K562 (cell line): ENCODE measurements at regions not wholly inside any gene's neighbourhood (a gene's known extent, or its start where the extent isn't known, plus 50 kb on each side); places are given as distances from the start of the nearest gene placed in this dataset.
A peak's percentile ranks its signal among the peaks of the same experiment; 100 is the strongest.

Experiments used
- ATAC-seq: fragments of 200-7000 bp; cut with Tn5 transposase; 3 replicates; pipeline ENCODE4 v1.9.1; 2020; ENCODE audit warnings: moderate library complexity
- BruUV-seq: library from RNA; stranded (reverse); fragments of 400-500 nt; replicated peaks from 2 replicates; lab custom pipeline; 2021; lab: Mats Ljungman, UMichigan
- CTCF ChIA-PET: fragments of 300-600 bp; formaldehyde crosslinking; extraction: SDS; loops from one replicate; lab custom pipeline; 2021; ENCODE audit warnings: low intra/inter-chr PET ratio; lab: Yijun Ruan, JAX
- POLR2A ChIA-PET: fragments of 300-600, 350-650 bp; sonication (Branson Sonifier 250); formaldehyde crosslinking; extraction: SDS; loops from one replicate; lab custom pipeline; 2021; ENCODE audit warnings: antibody characterized with exemption, inconsistent platforms; lab: Yijun Ruan, JAX
- DNase-seq, 4 experiments: peaks; one replicate each; pipeline versions ENCODE4 v3.0.0 to v3.0.0-alpha.2; 2011 to 2018; ENCODE audit warnings: low spot score in 3 of 4, mixed read lengths in 3 of 4; ENCODE audit errors: extremely low read depth in 1 of 4
- FAIRE-seq: peaks from 2 replicates; lab custom pipeline; 2011; peaks lifted over from hg19 to GRCh38; lab: Jason Lieb, UNC
- H2AFZ ChIP-seq: 2 replicates; pipeline ENCODE4 v1.6.0; 2011; ENCODE audit warnings: low read depth, low read length, control low read depth, inconsistent platforms
- H3K27ac ChIP-seq: fragments of 200-600 bp; 3 replicates; pipeline ENCODE4 v1.8.0; 2011; ENCODE audit warnings: low read depth, mild to moderate bottlenecking, control low read depth, inconsistent platforms, low read length, moderate library complexity, mixed read lengths; ENCODE audit errors: extremely low read depth
- H3K27me3 ChIP-seq, 2 experiments: fragments of 300-600 bp in 1 of 2; 2 replicates in 1 of 2; 3 replicates in 1 of 2; pipeline versions ENCODE4 v1.6.0 to v1.8.0; 2011; ENCODE audit warnings: inconsistent platforms in 2 of 2, low read length in 2 of 2, mild to moderate bottlenecking in 1 of 2, mixed read lengths in 1 of 2, moderate library complexity in 1 of 2; ENCODE audit not compliant: control insufficient read depth in 2 of 2, insufficient read depth in 2 of 2
- H3K36me3 ChIP-seq: fragments of 300-600 bp; 3 replicates; pipeline ENCODE4 v1.8.0; 2011; ENCODE audit warnings: mild to moderate bottlenecking, low read length, inconsistent platforms; ENCODE audit not compliant: control insufficient read depth, insufficient read depth
- H3K4me1 ChIP-seq, 2 experiments: fragments of 200-600 bp in 1 of 2; replicated peaks in 1 of 2; 2 replicates in 1 of 2; 3 replicates in 1 of 2; pipeline versions ENCODE4 v1.5.1 to v1.8.0; 2011; ENCODE audit warnings: inconsistent platforms in 2 of 2, low read length in 2 of 2, mild to moderate bottlenecking in 1 of 2, mixed read lengths in 1 of 2, moderate library complexity in 1 of 2; ENCODE audit not compliant: control insufficient read depth in 2 of 2, insufficient read depth in 2 of 2
- H3K4me2 ChIP-seq: 2 replicates; pipeline ENCODE4 v1.6.1; 2011; ENCODE audit warnings: low read length, control low read depth, inconsistent platforms, mixed read lengths; ENCODE audit not compliant: insufficient read depth
- H3K4me3 ChIP-seq: fragments of 200-600 bp; sonication (generic), shearing (Covaris generic); 2 replicates; pipeline ENCODE4 v1.5.1; 2016; ENCODE audit warnings: control low read depth, inconsistent platforms
- H3K79me2 ChIP-seq: fragments of 200-600 bp; 3 replicates; pipeline ENCODE4 v1.8.0; 2011; ENCODE audit warnings: low read length, inconsistent platforms; ENCODE audit not compliant: control insufficient read depth, insufficient read depth
- H3K9ac ChIP-seq, 2 experiments: 2 replicates each; pipeline versions ENCODE4 v1.6.0 to v1.6.1; 2011; ENCODE audit warnings: low read depth in 2 of 2, low read length in 2 of 2, control low read depth in 1 of 2, inconsistent platforms in 1 of 2, mild to moderate bottlenecking in 1 of 2, mixed read lengths in 1 of 2; ENCODE audit not compliant: insufficient read depth in 1 of 2
- H3K9me1 ChIP-seq: one replicate; pipeline ENCODE4 v1.6.0; 2011; ENCODE audit warnings: inconsistent platforms, mild to moderate bottlenecking, low read length, moderate library complexity; ENCODE audit not compliant: control insufficient read depth, insufficient read depth
- H3K9me3 ChIP-seq: replicated peaks from 2 replicates; pipeline ENCODE4 v1.5.1; 2011; ENCODE audit warnings: low read depth, low read length, inconsistent platforms; ENCODE audit not compliant: control insufficient read depth, insufficient read depth
- H4K20me1 ChIP-seq: replicated peaks from 2 replicates; pipeline ENCODE4 v1.6.1; 2011; ENCODE audit warnings: low read length, inconsistent platforms, mixed read lengths; ENCODE audit not compliant: control insufficient read depth, insufficient read depth
- GATAD2B ChIP-seq: fragments of 450-650 bp; IDR thresholded peaks from 2 replicates; pipeline ENCODE4 v1.6.1; 2017; ENCODE audit warnings: mild to moderate bottlenecking, borderline replicate concordance
- MAFG ChIP-seq: fragments of 450-650 bp; conservative IDR thresholded peaks from 2 replicates; pipeline ENCODE4 v1.6.1; 2016; ENCODE audit warnings: missing genetic modification characterization, missing compliant biosample characterization
- SRSF9 ChIP-seq: fragments of 200-400 bp; formaldehyde crosslinking; IDR thresholded peaks from 2 replicates; pipeline ENCODE4 v1.6.1; 2017; ENCODE audit warnings: low read depth, low read length, borderline replicate concordance
- ZNF3 ChIP-seq: fragments of 250-450 bp; sonication (Bioruptor Pico); IDR thresholded peaks from 2 replicates; pipeline ENCODE4 v1.5.0; 2021; ENCODE audit warnings: mild to moderate bottlenecking, moderate library complexity
- ZNF316 ChIP-seq: fragments of 450-650 bp; IDR thresholded peaks from 2 replicates; pipeline ENCODE4 v1.6.1; 2016
- ZNF384 ChIP-seq: IDR thresholded peaks from 2 replicates; pipeline ENCODE4 v1.6.1; 2012; ENCODE audit warnings: low read depth, low read length, improper control_type of control experiment
- in situ Hi-C: fragments of 300-500 bp; cut with MboI; formaldehyde crosslinking; loops from 4 replicates; pipeline ENCODE4 v1.15.0; 2018; ENCODE audit warnings: inconsistent platforms, mixed read lengths
- intact Hi-C: fragments of 100-400 bp; cut with micrococcal nuclease; formaldehyde crosslinking; loops from 2 replicates; pipeline ENCODE4 v1.14.2; 2022

DNA sequence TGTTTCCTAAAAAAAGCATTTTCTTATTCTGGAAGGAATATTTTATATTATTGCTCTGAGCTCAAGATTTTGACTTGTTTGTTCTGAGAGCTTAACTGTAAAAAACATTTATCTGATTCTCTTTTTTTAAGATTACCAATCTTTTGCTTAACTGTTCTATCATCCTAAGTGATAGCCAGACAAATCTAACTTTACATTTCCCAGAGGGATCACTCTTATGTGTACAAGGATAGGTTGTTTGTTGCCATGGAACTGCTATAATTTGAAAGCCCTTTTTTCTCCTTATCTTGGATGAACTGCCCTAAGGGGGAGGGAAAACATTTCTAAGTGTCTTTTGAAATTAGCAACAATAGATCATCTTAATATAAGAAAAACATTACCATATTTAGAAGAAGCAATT, 494.7 kb downstream of the TRAM1L1 start:
- Histone ChIP-seq H3K4me3 (no peak overlapping the region), H4K20me1 (no peaks in the 10 kb centered on the region), H2AFZ (no peak overlapping the region), H3K27ac (no peak overlapping the region), H3K9ac (no peak overlapping the region), H3K36me3 (no peaks in the 10 kb centered on the region), H3K79me2 (no peaks in the 10 kb centered on the region), H3K4me1 (no peaks in the 10 kb centered on the region), H3K9me1 (no peaks in the 10 kb centered on the region), H3K9me3 (no peaks in the 10 kb centered on the region), H3K4me2 (no peak overlapping the region), H3K27me3 (no peaks in the 10 kb centered on the region)
- no peak for TF ChIP-seq ZNF3 (CRISPR knock-in tag)
- no peak for TF ChIP-seq GATAD2B
- ATAC-seq (no peak), FAIRE-seq (no peak), DNase-seq (no peak)
- intact Hi-C loops (no loop called here), in situ Hi-C loops (no loop called here)
- POLR2A ChIA-PET: no interaction called here
- BruUV-seq: no TSS peak
- CTCF ChIA-PET: no interaction called here

DNA sequence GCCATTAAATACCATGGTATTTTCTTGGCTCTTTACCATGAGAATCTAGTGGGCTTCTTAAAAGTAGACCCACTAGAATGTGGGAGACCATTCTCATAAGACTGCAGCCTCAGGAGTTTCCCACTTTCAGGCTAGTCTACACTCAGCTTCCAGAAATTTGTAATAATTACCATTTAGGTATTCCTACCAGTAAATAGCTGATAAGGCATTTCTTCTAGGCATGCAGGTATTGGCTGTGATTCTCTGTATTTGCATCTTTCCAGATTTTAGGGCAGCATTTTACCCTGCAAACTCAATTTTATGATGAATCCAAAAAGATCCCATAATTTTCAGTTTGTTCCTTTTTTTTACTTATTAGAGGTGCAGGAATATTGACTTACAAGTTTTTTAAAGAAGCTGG, 496.6 kb downstream of the TRAM1L1 start:
- BruUV-seq: no TSS peak
- ChIA-PET POLR2A (no interaction called here), CTCF (no interaction called here)
- Histone ChIP-seq H3K4me1 (no peaks in the 10 kb centered on the region), H3K9ac (no peak overlapping the region), H3K9me3 (no peaks in the 10 kb centered on the region), H3K36me3 (no peaks in the 10 kb centered on the region), H3K4me2 (no peak overlapping the region), H3K27me3 (no peaks in the 10 kb centered on the region), H3K27ac (no peak overlapping the region), H3K4me3 (no peak overlapping the region), H2AFZ (no peak overlapping the region), H4K20me1 (no peaks in the 10 kb centered on the region), H3K79me2 (no peaks in the 10 kb centered on the region), H3K9me1 (no peaks in the 10 kb centered on the region)
- DNase-seq (no peak), ATAC-seq (no peak), FAIRE-seq (no peak)
- TF ChIP-seq SRSF9 (no peak), ZNF316 (peak; percentile 2; the same call in 1 of the 2 replicates), MAFG (tag) (0 out of 2 replicates have a peak, but pooled peaks have one; percentile 8), ZNF384 (no peak)
- in situ Hi-C loops: no loop called here
- intact Hi-C loops: no loop called here
